ENCODE measurements at regions not wholly inside any gene's neighbourhood (a gene's known extent, or its start where the extent isn't known, plus 50 kb on each side); places are given as distances from the start of the nearest gene placed in this dataset.

- H3K9me3 ChIP-seq (ENCODE audit: control insufficient read depth, insufficient read depth, low read depth, low read length), result no peaks in the 10 kb centered on the region
- no peak overlapping the region for H3K4me3 ChIP-seq (ENCODE audit: low read depth in 2 of 2, low read length in 2 of 2)
- no peaks in the 10 kb centered on the region for H3K36me3 ChIP-seq (ENCODE audit: control insufficient read depth, insufficient read depth, low read length)
- no peak overlapping the region for H3K27ac ChIP-seq (ENCODE audit: low read length)
- ChIA-PET CTCF (no interaction called here), POLR2A (no interaction called here)
- DNase-seq (ENCODE audit: low read depth, low spot score) (no peak), ATAC-seq (no peak)
- H3K27me3 ChIP-seq (ENCODE audit: control insufficient read depth, insufficient read depth, low read length), result no peaks in the 10 kb centered on the region
- H3K4me1 ChIP-seq (ENCODE audit: control insufficient read depth, insufficient read depth, low read length), result no peaks in the 10 kb centered on the region
- BruUV-seq (replicated peaks), result no TSS peak
- TF ChIP-seq SIN3A (IDR thresholded peaks at IDR 0.05; ENCODE audit: borderline replicate concordance, insufficient read depth, low read depth, low read length) (no peak), TCF7L2 (IDR thresholded peaks at IDR 0.05; ENCODE audit: low read depth, low read length) (no peak), REST (IDR thresholded peaks at IDR 0.05; ENCODE audit: insufficient read depth in 1 of 2, low read depth in 2 of 2, low read length in 1 of 2) (no peak), POLR2AphosphoS5 (IDR thresholded peaks at IDR 0.05; ENCODE audit: low read depth, low read length) (no peak)
- TF ChIP-seq, protein P1, sequence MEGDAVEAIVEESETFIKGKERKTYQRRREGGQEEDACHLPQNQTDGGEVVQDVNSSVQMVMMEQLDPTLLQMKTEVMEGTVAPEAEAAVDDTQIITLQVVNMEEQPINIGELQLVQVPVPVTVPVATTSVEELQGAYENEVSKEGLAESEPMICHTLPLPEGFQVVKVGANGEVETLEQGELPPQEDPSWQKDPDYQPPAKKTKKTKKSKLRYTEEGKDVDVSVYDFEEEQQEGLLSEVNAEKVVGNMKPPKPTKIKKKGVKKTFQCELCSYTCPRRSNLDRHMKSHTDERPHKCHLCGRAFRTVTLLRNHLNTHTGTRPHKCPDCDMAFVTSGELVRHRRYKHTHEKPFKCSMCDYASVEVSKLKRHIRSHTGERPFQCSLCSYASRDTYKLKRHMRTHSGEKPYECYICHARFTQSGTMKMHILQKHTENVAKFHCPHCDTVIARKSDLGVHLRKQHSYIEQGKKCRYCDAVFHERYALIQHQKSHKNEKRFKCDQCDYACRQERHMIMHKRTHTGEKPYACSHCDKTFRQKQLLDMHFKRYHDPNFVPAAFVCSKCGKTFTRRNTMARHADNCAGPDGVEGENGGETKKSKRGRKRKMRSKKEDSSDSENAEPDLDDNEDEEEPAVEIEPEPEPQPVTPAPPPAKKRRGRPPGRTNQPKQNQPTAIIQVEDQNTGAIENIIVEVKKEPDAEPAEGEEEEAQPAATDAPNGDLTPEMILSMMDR (IDR thresholded peaks at IDR 0.05), result no peak
- in situ Hi-C loops (cut with HindIII; ENCODE audit: low pct_unique_long_range_greater_than_20kb, low sequenced_read_pairs), result no loop called here
- intact Hi-C loops (cut with micrococcal nuclease; ENCODE audit: unreplicated experiment), result no loop called here
Measured at GRCh38 chr1:208781391-208782045, 537.3 kb upstream of the PLXNA2 start.

- no TSS peak for BruUV-seq (replicated peaks)
- POLR2A ChIA-PET, result no interaction called here
Measured at GRCh38 chr1:208782186-208782585, 538.0 kb upstream of the PLXNA2 start.

More at GRCh38 chr1:208782186-208782585, 538.0 kb upstream of the PLXNA2 start:
- Histone ChIP-seq H3K4me1 (ENCODE audit: control insufficient read depth, insufficient read depth, low read length) (no peaks in the 10 kb centered on the region), H3K36me3 (ENCODE audit: control insufficient read depth, insufficient read depth, low read length) (no peaks in the 10 kb centered on the region), H3K27me3 (ENCODE audit: control insufficient read depth, insufficient read depth, low read length) (no peaks in the 10 kb centered on the region), H3K9me3 (ENCODE audit: control insufficient read depth, insufficient read depth, low read depth, low read length) (no peaks in the 10 kb centered on the region), H3K27ac (ENCODE audit: low read length) (no peak overlapping the region), H3K4me3 (ENCODE audit: low read depth in 2 of 2, low read length in 2 of 2) (no peak overlapping the region)
- DNase-seq (ENCODE audit: low read depth, low spot score) (no peak), ATAC-seq (no peak)
- TF ChIP-seq TCF7L2 (IDR thresholded peaks at IDR 0.05; ENCODE audit: low read depth, low read length), result no peak
- no peak for TF ChIP-seq REST (IDR thresholded peaks at IDR 0.05; ENCODE audit: insufficient read depth in 1 of 2, low read depth in 2 of 2, low read length in 1 of 2)
- TF ChIP-seq, protein P1 (IDR thresholded peaks at IDR 0.05), result no peak
- TF ChIP-seq SIN3A (IDR thresholded peaks at IDR 0.05; ENCODE audit: borderline replicate concordance, insufficient read depth, low read depth, low read length), result no peak
- TF ChIP-seq POLR2AphosphoS5 (IDR thresholded peaks at IDR 0.05; ENCODE audit: low read depth, low read length), result no peak
- intact Hi-C loops (cut with micrococcal nuclease; ENCODE audit: unreplicated experiment) (no loop called here), in situ Hi-C loops (cut with HindIII; ENCODE audit: low pct_unique_long_range_greater_than_20kb, low sequenced_read_pairs) (no loop called here)
- CTCF ChIA-PET, result no interaction called here
